SW 1271 (cell line): ENCODE measurements at regions not wholly inside any gene's neighbourhood (a gene's known extent, or its start where the extent isn't known, plus 50 kb on each side); places are given as distances from the start of the nearest gene placed in this dataset.
"Not testable (repeated sequence)": the region's sequence is repeated elsewhere in the genome, so short reads cannot be mapped to it uniquely, and the experiment has no call there.

Experiments
- DNase-seq, 2 experiments: peaks; one replicate each; lab custom pipeline; 2025; lab: John Stamatoyannopoulos, UW

DNA sequence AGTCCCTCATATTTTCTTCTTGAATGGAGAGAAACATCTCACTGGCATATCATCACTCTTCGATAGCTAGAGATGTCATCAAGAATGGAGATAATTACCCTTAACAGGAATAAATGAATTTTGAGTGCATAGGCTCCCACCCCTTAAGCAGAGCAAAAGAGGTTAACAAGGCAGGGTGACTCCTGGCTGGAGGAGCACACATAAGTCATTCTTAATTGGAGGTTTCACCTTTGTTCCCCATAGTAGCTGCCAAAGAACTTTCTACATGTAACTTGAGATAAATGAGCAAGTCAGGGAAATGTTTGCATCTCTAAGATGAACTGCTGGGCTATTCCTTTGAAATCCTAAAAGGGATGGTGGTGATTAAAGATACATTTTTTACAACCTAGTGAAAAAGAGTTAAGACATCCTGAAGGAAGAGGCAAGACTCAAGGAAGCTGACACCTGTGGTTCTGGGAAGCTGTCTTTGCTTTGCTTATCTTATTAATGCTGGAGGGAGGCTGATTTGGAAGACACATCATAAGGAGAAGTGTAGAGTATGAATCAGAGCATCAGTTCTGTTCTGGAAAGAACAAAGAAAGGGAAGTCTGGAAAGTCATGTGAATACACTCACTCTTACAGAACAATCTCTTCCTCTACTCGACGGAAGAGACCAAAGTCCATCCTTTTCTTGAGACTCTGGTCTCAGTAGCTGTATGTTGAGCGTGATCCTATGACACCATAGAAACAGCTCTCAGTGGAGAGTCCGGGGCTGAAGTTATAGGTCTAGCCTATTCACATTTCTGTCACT, 326.3 kb downstream of the OSTF1 start:
- no peak for DNase-seq

DNA sequence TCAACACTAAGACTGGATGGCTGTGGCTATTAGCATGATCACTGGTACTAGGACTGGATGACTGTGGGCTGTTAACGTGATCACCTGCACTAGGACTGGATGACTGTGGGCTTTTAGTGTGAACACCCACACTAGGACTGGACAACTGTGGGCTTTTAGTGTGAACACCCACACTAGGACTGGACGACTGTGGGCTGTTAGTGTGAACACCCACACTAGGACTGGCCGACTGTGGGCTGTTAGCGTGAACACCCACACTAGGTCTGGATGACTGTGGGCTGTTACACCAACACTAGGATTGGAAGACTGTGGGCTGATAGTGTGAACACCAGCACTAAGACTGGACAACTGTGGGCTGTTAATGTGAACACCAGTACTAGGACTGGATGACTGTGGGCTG, 329.2 kb downstream of the OSTF1 start:
- no peak for DNase-seq

DNA sequence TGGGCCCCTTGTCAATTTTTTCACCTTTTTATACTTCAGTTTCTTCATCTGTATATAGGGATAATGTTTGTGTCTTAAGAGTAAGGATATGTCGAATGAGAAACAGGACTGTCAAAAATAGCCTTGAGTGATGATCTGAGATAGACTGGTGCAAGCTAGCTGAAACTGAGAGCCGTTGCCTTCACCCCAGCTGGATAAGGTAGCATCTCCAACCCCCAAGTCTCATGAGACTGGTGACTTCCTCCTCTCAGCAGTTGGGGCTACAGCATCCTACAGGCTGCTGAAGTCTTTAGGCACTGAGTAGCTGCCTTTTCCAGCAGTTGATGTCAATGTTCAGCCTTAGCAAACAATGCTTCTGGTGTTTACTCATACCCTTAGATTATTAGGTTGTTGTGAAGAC, 330.2 kb downstream of the OSTF1 start:
- DNase-seq = no peak

DNA sequence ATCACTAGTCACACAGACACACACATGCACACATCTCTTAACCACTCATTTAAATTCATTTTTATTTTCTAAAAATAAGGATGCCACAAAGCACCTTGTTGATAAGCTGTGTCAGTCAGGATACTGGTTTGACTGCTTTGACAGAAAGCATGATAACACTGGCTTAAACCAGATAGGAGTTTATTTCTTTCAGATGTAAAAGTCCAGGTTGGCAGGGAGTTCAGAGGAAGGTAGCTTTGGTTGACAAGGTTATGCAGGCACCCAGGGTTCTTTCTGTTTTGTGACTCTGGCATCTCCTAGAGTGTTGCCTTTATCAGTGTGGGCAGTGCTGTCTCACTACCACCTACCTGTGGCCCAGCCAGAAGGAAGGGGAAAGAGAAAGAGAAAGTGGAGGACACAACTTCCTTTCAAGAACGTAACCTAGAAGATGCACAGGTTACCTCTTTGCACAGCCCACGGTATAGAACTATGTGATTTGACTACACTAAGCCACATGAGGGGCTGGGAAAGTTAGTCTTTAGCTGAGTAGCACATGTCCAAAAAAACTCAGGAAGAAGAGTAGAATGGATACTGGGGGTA, 334.7 kb downstream of the OSTF1 start:
- no peak for DNase-seq

DNA sequence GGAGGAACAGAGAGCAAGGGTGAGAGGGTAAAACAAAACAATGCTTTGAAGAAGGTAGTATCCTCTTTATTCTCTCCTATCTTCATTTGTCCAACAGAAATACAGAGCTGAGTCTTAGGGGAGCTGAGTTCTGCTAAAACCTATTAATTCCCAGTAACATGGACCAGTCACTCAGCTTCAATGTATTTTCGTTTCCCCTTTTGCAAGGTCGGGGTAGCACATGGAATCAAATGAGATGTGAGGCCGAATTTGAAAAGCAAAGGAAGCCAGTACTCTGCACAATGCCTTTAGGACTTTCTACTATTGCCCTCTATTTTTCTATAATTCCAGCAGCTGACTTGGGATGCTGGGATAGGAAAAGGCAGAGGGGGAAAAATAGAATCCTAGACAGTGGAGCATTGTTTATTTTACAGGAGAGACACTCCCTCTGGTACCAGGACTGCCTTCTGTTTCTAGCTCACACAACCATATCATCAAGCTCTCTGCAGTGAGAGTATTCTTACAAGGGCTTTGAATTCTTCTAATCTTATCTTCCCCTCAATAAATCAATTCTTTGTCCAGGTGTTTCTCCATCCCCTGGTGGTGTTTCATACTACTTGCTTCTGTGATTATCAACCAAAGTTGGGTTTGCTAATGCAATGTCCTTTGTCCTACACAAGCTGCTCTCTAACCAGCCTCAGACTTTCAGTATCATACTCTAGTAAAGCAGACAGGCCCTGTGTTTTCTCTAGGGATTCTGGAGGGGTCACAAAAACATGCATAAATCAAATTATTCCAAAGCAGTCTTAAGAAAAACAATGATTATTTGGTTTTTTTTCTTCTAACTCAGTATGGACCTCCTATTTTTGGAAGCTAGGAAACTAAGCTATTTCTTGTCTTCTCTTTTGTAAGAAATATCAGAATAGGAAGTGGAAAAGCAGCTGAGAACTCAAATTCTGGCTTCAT, 341.5 kb downstream of the OSTF1 start:
- DNase-seq = no peak

DNA sequence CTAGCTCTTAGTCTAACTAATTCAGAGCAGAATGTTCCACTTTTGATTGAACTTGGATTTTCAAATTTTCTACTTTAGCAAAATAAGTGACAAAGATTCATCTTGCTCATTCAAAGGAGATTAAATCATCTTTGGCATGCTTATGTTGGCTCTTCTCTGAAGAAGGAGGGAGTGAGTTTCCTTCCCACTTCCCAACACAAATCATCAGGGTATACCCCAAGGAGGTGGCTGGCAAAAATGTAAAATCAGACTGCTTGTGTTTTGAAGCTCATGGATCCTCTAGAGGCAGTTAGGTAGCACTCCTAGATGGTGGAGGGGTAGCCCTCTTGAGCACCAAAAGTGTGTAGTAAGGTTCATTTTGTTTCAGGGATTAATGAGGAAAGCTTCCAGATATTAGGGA, 343.1 kb downstream of the OSTF1 start:
- no peak for DNase-seq

DNA sequence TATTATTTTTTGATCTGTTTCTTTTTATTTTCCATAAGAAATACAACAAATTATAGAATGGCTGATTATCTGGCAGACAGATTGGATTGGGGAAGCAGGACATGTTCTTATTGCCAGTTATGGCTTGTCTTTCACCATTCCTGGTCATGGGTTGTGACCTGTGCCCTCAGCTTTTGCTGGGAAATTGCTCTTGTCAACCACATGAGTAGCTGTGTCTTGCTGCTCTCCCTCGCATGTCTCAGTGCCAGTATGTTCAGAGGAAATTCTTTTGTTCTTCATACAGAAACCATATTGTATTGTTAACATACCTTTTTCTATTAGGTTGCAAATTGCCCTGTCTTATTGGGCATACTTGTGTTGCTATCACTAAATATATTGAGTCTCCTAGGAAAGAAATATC, 344.1 kb downstream of the OSTF1 start:
- no peak for DNase-seq

DNA sequence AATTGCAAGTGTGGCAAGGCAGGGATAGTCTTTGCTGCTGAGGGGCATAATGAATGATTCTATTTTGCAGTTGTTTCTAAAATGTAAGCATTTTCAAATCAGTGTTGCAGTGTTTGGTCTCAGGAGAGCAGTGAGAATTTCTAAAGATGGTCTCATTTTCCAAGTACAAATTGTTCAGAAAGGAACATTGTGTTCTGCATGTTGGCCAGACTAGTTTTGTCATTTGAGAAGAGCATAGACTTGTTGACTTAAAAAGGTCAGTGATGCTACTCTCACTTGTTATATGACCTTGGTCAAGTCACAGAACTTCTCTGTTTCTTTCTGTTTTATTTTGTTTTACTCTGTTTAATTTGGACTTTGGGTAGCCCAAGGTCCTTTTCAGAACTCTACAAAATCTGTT, 344.6 kb downstream of the OSTF1 start:
- DNase-seq = no peak

DNA sequence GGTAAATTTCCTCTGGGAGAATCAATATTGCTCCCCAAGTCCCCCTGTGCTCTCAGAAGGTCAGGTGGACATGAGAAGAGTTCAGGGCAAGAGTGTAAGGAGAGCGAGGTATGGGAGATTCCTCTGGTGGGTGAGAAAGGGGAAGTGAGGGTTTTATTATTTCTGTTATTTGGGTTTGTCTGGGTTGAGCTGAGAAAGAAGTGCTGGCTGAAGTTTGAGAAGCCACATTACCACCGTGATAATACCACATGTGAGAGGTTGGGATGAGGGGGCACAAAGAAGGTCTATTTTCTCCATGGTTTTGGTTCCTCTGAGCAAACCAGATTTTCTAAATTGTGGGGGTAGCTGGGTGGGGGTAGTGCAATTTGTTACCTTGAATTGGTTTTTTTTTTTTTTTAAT, 350.4 kb downstream of the OSTF1 start:
- DNase-seq = no peak

DNA sequence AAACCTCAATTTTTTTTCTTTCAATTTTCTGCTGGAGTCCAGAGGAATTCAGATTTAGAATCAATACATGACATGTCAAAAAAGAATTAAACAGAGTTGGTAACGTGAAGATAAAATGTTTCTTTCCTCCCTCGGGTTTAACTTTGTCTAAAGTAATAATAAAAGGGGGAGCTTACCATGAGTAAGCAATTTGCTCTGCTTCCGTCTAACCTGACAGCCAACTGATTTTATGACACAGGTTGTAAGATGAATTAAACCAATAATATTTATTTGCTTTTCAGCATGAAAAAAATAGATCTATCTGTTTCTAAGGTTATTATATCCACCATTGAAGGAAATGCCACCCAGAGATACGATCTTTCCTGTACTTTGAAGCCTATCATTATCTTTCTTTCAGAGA, 352.6 kb downstream of the OSTF1 start:
- no peak for DNase-seq

DNA sequence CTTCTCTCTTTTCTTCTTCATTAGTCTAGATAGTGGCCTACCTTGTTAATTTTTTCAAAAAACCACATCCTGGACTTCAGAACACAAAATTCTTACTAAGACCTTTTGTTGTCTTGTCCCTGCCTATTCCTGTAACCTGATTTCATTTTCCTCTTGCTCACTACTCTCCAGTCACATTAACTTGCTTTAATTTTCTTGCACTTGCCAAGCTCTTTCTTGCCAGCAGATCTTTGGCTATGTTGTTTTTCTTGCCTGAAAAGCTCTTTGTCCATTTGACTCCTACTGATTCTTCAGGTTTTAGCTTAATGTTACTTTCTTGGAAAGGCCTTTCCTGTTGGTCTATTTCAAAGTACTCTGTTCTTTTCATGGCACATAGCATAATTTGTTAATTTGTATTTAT, 356.8 kb downstream of the OSTF1 start:
- DNase-seq = no peak

DNA sequence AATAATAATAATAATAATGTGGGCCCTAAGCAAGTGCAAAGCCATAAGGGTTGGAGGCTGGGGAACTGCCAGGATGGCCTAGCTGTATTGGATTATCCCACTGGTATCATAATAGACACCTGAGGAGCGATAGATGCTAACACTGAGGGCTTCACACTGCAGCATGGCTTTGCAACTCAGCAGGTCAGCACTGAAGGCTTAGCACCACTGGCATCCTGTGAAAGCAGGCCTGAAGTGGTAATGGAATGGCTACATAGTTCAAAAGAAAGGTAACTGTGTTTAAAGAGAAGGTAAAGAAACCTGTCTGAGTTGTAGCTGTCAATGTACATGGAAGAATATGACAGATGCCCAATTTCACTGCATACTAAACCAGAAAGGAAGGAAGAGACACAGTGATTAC, 359.0 kb downstream of the OSTF1 start:
- DNase-seq = no peak

DNA sequence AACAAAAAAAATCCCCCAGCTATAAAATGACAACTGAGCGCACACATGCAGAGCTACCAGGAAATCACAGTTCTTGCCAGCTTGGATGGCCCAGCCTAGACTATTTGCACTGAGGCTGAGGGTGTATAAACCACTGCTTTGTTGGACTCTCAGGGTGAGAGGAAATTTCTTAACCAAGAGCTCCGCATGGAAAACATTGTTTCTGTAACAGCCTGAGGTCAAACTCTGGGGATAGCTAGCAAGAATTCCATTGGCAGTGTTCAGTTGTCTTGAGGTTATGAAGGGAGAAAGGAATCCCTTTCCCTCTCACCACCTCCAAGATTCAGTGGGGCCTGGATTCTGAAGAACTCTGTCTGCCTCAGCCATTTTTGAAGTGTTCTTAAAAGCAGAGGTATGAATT, 360.0 kb downstream of the OSTF1 start:
- no peak for DNase-seq

DNA sequence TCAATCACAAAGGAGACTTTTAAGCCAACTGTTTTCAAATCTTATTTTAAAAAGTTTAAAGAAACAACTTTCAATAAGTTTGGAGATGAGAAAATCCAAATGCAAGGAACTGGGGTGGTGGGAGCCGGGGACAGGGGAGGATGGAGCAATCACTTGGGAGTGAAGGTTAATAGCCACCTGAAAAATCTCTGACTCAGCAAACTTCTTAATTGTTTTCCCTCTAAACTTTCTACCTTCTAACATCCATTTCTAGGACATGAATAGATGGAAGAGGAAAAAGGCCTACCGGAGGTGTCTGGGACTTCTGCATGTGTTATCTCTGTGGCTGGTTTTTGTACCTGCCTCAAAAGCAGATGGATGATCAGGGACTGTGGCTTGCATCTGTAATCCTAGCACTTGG, 360.6 kb downstream of the OSTF1 start:
- DNase-seq = no peak

DNA sequence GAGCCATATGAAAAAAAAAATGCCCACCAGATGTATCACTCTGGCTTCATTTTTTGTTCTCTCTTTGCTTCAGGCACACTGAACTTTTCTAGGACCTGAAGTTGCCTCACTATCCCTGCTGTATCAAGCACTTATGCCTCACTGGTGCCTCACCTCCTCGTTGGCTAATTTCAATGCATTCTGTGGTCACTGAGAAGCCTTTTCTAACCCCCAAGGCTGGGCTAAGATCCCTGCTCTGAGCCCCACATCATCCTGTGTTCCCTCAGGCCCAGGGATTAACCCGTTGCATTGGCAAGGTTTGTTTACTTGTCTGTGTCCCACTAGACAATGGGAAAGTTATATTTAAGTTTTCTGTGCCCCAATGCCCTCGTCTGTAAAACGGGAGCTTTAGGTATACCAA, 362.7 kb downstream of the OSTF1 start:
- DNase-seq = no peak

DNA sequence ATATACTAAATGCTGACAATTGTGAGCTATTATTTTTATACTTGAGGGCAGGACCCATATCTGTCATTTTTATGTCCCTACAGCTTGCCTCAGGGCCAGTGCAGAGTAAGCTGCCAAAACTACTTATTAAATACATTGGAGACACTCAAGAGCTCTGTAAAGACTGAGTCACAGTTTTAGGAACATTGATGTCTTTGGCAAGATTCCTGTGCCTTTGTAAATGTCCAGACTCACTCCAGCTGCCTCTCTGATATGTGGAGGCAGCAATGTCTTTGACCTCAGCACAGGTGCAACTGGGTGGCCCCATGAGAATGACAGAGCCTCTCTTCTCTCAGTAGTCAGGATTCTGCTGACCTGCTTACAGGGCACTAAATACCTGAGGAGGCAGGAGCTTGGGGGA, 363.2 kb downstream of the OSTF1 start:
- no peak for DNase-seq

DNA sequence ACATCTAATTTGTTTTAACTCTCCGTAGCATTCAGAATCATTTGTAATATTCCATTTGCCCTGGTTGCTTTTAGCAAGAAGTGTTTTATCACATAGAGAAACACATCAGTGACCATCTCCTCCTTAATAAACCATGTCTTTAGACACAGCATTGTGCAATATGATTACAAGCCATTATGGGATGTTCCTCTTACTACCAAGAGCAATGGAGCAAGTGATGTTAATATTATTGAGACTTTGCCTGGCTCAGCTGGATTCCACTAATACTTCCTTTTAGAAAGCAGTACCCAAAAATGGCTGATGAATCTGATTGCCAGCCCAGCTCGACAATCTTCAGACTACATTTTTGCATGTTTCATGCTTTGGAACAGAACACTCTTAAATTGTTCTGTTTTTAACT, 364.2 kb downstream of the OSTF1 start:
- no peak for DNase-seq

DNA sequence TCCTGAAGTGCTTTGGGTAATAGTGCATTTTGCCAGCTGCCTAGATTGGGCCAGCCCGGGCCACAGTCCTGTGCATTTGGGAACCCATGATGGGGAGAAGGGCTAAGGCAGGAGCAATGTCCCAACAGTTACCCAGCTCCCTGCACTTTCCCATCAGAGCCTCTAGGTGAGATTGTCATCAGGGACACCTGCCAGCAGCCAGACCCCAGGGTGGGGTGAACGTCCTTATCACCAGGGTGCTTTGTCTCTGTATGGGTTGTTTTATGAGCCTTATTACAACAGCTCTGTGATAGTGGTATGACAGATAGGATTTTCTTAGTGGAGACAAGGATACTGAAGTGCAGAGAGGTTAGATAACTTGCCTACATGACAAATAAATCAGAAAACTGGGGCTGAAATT, 365.7 kb downstream of the OSTF1 start:
- DNase-seq = no peak

DNA sequence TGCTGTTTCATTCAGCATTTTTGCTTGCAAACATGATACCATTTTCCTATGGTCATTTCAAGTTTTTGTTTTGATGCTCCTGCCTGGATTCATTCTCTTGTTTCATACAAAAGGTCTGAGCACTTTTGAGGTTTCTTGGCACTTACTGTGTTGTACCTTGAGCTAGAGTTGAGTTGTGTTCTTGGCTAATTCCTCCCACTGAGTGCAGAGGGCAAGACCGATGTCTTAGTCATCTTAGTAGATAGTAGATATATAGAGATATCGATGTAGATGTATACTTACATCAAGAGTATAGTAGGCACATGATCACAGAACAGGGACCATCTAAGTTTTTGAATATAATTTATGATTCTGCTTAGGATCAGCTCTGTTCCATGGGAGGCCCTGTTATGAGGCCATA, 366.6 kb downstream of the OSTF1 start:
- no peak for DNase-seq

DNA sequence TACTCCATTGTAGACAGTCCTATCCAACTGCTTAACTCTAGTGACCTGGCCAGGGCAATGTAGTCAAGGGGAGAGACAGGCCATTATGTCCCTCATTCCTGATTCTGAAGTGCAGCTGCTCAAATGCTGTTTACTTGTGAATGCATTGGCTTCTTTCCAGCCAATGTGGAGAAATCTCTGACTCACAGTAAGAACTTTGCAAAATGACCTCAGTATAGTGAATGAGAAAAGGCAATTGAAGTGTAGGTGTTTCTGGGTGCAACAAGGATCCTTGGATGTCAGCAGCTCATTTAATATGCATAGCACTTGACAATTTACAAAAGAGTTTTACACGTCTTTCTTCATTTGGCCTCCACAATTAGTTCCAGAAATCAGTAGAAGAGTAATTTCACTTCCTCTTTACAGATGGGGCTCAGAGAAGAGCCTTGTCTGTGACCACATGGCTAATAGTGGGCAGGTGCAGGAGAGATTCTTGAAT, 367.2 kb downstream of the OSTF1 start:
- DNase-seq = no peak

DNA sequence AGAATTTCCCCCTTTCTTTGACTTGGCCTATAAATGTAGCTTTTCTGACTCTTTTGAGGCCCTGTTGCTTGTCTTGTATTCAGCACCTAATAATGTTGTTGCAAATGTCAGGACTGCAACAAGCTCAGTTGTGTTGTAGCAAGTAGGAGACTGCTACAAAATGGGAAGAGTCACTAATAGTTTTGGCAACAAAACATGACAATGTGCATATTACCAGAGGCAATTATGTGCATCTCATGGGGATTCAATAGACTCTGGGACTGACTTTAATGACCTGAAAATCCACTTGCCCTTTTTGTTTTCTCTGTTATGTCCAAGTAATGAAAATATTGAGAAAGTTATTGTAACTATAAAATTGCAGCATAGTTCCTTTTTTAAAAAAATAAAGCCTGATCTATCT, 368.4 kb downstream of the OSTF1 start:
- DNase-seq = no peak

DNA sequence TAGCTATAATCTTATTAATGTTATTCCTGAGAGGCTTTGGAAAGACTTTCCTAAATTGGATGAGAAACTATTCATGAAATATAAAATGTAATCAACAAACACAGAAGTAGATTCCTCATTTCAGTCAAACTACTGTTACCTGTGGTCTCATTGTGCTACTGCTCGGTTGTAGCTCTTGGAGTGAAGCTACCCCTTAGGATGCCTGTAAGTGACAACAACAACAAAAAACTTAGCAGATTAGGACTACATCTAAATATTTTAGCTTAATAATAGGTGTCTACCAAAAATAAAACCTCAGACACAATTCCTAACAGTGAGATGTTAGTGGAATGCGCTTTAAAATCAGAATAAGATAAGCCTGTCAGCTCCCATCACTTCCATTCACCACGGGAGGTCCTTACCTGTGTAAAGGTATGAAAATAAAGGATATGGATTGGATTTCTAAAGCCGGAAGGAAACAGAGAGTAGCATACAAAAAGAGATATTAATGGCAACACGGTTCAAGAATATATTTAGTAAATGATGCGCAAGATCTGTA, 369.2 kb downstream of the OSTF1 start:
- no peak for DNase-seq

DNA sequence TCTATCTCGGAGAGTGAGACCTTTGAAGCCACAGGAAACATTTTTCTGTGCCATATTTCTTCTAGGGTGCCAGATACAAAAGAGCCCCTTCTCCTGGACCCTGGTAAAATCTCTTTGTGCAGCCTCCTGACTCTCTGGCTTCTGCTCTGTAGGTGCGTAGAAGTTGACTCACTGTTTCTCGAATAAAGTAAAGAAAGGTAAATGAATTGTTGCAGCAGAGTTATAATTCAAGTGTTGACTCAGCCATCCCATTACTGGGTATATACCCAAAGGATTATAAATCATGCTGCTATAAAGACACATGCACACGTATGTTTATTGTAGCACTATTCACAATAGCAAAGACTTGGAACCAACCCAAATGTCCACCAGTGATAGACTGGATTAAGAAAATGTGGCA, 371.0 kb downstream of the OSTF1 start:
- DNase-seq = not testable (repeated sequence)
